ENCODE measurements at regions not wholly inside any gene's neighbourhood (a gene's known extent, or its start where the extent isn't known, plus 50 kb on each side); places are given as distances from the start of the nearest gene placed in this dataset.

DNA sequence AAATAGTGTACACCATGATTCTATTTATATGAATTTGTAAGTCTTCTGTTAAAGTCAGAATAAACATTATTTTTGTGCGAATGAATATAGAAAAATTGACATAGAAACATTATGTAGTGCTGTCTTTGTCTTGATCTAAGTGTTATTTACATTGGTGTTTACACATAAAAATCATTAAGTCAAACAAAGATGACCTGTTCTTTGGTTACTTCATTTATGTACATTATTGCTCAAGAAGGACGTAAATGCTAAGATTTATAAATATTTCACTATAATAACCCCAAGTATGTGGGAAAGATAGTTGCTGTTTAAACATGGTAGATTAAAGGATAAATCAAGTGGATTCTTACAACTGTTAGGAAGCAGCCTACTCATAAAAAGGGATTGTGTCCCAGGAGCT is 536.8 kb upstream of the DSEL start:
- TF ChIP-seq, protein P1, sequence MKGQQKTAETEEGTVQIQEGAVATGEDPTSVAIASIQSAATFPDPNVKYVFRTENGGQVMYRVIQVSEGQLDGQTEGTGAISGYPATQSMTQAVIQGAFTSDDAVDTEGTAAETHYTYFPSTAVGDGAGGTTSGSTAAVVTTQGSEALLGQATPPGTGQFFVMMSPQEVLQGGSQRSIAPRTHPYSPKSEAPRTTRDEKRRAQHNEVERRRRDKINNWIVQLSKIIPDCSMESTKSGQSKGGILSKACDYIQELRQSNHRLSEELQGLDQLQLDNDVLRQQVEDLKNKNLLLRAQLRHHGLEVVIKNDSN (IDR thresholded peaks at IDR 0.05): no peak
- TF ChIP-seq, protein P2, sequence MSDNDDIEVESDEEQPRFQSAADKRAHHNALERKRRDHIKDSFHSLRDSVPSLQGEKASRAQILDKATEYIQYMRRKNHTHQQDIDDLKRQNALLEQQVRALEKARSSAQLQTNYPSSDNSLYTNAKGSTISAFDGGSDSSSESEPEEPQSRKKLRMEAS (IDR thresholded peaks at IDR 0.05): no peak
- TF ChIP-seq EP300 (IDR thresholded peaks at IDR 0.05; ENCODE audit: borderline replicate concordance) (no peak), FOXM1 (IDR thresholded peaks at IDR 0.05; ENCODE audit: borderline replicate concordance, low read depth) (no peak), CEBPB (IDR thresholded peaks at IDR 0.05) (no peak), ZBTB7A (IDR thresholded peaks at IDR 0.05; ENCODE audit: low read depth) (no peak), NFIC (IDR thresholded peaks at IDR 0.05) (no peak)

Measured in Ishikawa (cell line).